ENCODE measurements at regions not wholly inside any gene's neighbourhood (a gene's known extent, or its start where the extent isn't known, plus 50 kb on each side); places are given as distances from the start of the nearest gene placed in this dataset.
"Not testable (repeated sequence)": the region's sequence is repeated elsewhere in the genome, so short reads cannot be mapped to it uniquely, and the experiment has no call there.

- Mint-ChIP-seq H3K4me3 (no peak overlapping the region), H3K27ac (no peak overlapping the region), H3K4me1 (no peaks in the 10 kb centered on the region), H3K9me3 (no peaks in the 10 kb centered on the region), H3K36me3 (no peaks in the 10 kb centered on the region), H3K27me3 (peaks cover 7% of the 10 kb centered on the region)
- DNase-seq, result no peak
These were observed 137.0 kb upstream of the ATP5MC3 start for GRCh38 chr2:175318542-175318941.

GRCh38 chr2:175317751-175318150 lies 136.2 kb upstream of the ATP5MC3 start:
- Mint-ChIP-seq H3K36me3 (no peaks in the 10 kb centered on the region), H3K27ac (no peak overlapping the region), H3K4me1 (no peaks in the 10 kb centered on the region), H3K4me3 (no peak overlapping the region), H3K9me3 (no peaks in the 10 kb centered on the region), H3K27me3 (peaks cover 9% of the 10 kb centered on the region)
- DNase-seq, result no peak

GRCh38 chr2:175312137-175312536 lies 130.6 kb upstream of the ATP5MC3 start:
- Mint-ChIP-seq H3K4me1 (peaks cover 2% of the 10 kb centered on the region), H3K4me3 (no peak overlapping the region), H3K36me3 (no peaks in the 10 kb centered on the region), H3K27me3 (peaks cover 16% of the 10 kb centered on the region), H3K9me3 (no peaks in the 10 kb centered on the region), H3K27ac (no peak overlapping the region)
- DNase-seq, result no peak

GRCh38 chr2:175310813-175311504 lies 129.4 kb upstream of the ATP5MC3 start:
- Mint-ChIP-seq H3K4me3 (no peak overlapping the region), H3K27ac (no peak overlapping the region), H3K27me3 (peaks cover 16% of the 10 kb centered on the region), H3K4me1 (peaks cover 2% of the 10 kb centered on the region), H3K36me3 (no peaks in the 10 kb centered on the region), H3K9me3 (no peaks in the 10 kb centered on the region)
- DNase-seq, result no peak

DNA sequence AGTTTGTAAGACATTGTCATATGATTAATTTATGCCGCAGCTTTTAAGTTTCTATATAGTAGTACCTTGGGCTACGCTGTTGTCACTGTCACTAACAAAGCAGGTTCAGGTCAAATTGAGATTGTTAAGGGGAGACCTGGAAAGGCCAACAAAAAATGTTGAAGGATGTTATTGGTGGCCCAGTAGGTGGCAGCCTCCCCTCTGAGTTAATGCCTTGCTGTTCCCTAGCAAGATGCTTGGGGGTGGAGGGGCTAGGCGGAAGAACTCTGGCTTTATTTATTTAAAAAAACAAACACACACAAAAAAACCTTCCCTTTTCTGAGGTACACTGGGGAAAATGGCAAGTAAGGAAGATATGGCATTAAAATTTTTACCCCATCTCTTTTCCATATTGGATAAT lies 128.3 kb upstream of the ATP5MC3 start:
- H3K36me3 Mint-ChIP-seq, result no peaks in the 10 kb centered on the region
- DNase-seq, result peak; percentile 2
- H3K4me3 Mint-ChIP-seq, result no peak overlapping the region
- peaks cover 2% of the 10 kb centered on the region for H3K4me1 Mint-ChIP-seq
- peaks cover 16% of the 10 kb centered on the region for H3K27me3 Mint-ChIP-seq
- H3K9me3 Mint-ChIP-seq, result no peaks in the 10 kb centered on the region
- no peak overlapping the region for H3K27ac Mint-ChIP-seq

DNA sequence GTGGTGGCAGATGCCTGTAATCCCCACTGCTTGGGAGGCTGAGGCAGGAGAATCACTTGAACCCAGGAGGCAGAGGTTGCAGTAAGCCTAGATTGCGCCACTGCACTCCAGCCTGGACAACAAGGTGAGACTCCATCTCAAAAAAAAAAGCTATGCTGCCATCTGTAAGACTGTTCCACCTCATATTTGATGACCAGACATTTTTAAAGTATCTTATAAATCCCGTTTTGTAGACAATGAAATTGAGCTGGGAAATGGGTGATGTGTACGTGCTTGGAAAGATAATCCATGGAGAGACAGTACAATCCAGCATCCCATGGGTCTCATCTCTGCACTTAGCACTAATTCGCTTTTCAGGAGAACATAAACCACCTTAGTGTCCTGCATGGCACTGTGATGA lies 126.5 kb upstream of the ATP5MC3 start:
- Mint-ChIP-seq H3K4me1 (peaks cover 2% of the 10 kb centered on the region), H3K9me3 (no peaks in the 10 kb centered on the region), H3K27ac (no peak overlapping the region)

GRCh38 chr2:175304541-175304940 lies 123.0 kb upstream of the ATP5MC3 start:
- no peak for DNase-seq
- Mint-ChIP-seq H3K4me3 (no peak overlapping the region), H3K4me1 (no peaks in the 10 kb centered on the region), H3K36me3 (no peaks in the 10 kb centered on the region), H3K27ac (no peak overlapping the region), H3K27me3 (peaks cover 14% of the 10 kb centered on the region), H3K9me3 (no peaks in the 10 kb centered on the region)

More for the DNA sequence above, 126.5 kb upstream of the ATP5MC3 start:
- no peaks in the 10 kb centered on the region for H3K36me3 Mint-ChIP-seq
- peaks cover 19% of the 10 kb centered on the region for H3K27me3 Mint-ChIP-seq
- H3K4me3 Mint-ChIP-seq, result no peak overlapping the region
- DNase-seq, result no peak

DNA sequence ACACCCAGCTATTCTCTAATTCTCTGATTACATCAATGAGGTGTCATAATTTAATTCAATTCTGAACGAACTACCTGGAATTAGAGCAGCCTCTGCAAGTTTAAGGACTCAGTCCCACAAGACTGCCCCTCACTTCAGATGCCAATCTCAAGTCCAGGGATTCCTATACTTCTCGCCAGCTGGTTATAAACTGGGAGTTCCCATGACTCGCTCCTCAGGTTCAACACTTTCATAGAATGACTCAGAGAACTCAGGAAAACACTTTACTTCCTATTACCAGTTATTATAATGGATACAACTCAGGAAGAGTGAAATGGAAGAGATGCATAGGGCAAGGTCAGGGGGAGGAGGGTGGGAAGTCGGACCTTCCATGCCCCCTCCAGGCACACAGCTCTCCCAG lies 112.3 kb upstream of the ATP5MC3 start:
- DNase-seq, result no peak
- Mint-ChIP-seq H3K27ac (no peak overlapping the region), H3K27me3 (peaks cover 59% of the 10 kb centered on the region), H3K36me3 (no peaks in the 10 kb centered on the region), H3K4me3 (no peak overlapping the region), H3K9me3 (peaks cover 4% of the 10 kb centered on the region), H3K4me1 (no peaks in the 10 kb centered on the region)

DNA sequence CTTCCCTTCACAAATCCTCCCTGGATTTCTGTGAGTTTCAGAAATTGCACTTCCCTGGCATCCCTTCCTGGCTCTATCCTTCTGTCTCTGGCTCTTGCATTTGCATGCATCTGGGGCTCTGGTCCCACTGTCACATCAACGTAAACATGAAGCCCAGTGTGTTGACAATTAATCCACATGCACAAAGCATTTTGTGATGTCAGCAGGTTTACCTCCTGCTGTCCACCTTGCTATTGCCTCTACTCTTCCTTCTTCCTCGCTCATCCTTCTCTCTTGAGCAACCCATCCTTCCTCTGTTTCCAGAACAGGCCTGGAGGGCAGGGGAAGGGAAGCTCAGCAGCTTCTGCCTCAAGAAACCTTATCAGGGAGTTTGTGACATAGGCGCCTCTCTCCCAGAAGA lies 111.7 kb upstream of the ATP5MC3 start:
- no peak for DNase-seq
- H3K4me3 Mint-ChIP-seq, result no peak overlapping the region
- peaks cover 4% of the 10 kb centered on the region for H3K9me3 Mint-ChIP-seq
- no peaks in the 10 kb centered on the region for H3K4me1 Mint-ChIP-seq
- H3K36me3 Mint-ChIP-seq, result no peaks in the 10 kb centered on the region
- H3K27ac Mint-ChIP-seq, result no peak overlapping the region
- H3K27me3 Mint-ChIP-seq, result peaks cover 64% of the 10 kb centered on the region

- no peak overlapping the region for H3K4me3 Mint-ChIP-seq
- H3K4me1 Mint-ChIP-seq, result peaks cover 2% of the 10 kb centered on the region
- no peaks in the 10 kb centered on the region for H3K36me3 Mint-ChIP-seq
- H3K27ac Mint-ChIP-seq, result no peak overlapping the region
- H3K27me3 Mint-ChIP-seq, result peaks cover 4% of the 10 kb centered on the region
- H3K9me3 Mint-ChIP-seq, result no peaks in the 10 kb centered on the region
- DNase-seq, result no peak
These were observed 101.4 kb upstream of the ATP5MC3 start for GRCh38 chr2:175282886-175283285.

GRCh38 chr2:175282300-175282699 lies 100.8 kb upstream of the ATP5MC3 start:
- no peaks in the 10 kb centered on the region for H3K9me3 Mint-ChIP-seq
- H3K27me3 Mint-ChIP-seq, result peaks cover 4% of the 10 kb centered on the region
- DNase-seq, result no peak
- no peak overlapping the region for H3K4me3 Mint-ChIP-seq
- no peaks in the 10 kb centered on the region for H3K36me3 Mint-ChIP-seq
- H3K27ac Mint-ChIP-seq, result no peak overlapping the region
- H3K4me1 Mint-ChIP-seq, result peaks cover 2% of the 10 kb centered on the region

GRCh38 chr2:175277772-175278171 lies 96.3 kb upstream of the ATP5MC3 start:
- Mint-ChIP-seq H3K4me1 (peaks cover 2% of the 10 kb centered on the region), H3K9me3 (no peaks in the 10 kb centered on the region), H3K4me3 (no peak overlapping the region), H3K36me3 (no peaks in the 10 kb centered on the region), H3K27ac (no peak overlapping the region), H3K27me3 (peaks cover 3% of the 10 kb centered on the region)
- no peak for DNase-seq

DNA sequence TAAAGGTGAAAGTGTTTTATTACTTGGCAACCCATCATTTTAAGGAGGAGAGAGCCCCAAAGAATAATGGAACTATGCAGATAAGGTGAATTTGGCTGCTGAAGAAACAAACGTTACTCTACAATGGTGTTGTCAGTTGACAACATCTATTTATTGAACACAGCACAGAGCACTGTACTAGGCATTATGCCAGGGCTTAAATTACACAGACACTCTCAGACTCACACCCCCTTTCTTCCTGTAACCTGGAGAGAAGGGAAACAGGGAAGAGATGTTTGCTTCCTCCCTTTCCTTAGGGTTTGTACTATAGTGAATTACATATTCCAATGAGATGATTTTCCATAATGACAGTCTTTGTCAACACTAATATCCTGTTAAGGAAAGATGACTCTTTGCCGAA lies 94.0 kb upstream of the ATP5MC3 start:
- Mint-ChIP-seq H3K4me1 (no peaks in the 10 kb centered on the region), H3K36me3 (no peaks in the 10 kb centered on the region), H3K27ac (no peak overlapping the region), H3K27me3 (peaks cover 14% of the 10 kb centered on the region), H3K4me3 (no peak overlapping the region), H3K9me3 (no peaks in the 10 kb centered on the region)
- DNase-seq, result no peak

- H3K9me3 Mint-ChIP-seq, result no peaks in the 10 kb centered on the region
These were observed 77.7 kb upstream of the ATP5MC3 start for GRCh38 chr2:175259164-175259563.

DNA sequence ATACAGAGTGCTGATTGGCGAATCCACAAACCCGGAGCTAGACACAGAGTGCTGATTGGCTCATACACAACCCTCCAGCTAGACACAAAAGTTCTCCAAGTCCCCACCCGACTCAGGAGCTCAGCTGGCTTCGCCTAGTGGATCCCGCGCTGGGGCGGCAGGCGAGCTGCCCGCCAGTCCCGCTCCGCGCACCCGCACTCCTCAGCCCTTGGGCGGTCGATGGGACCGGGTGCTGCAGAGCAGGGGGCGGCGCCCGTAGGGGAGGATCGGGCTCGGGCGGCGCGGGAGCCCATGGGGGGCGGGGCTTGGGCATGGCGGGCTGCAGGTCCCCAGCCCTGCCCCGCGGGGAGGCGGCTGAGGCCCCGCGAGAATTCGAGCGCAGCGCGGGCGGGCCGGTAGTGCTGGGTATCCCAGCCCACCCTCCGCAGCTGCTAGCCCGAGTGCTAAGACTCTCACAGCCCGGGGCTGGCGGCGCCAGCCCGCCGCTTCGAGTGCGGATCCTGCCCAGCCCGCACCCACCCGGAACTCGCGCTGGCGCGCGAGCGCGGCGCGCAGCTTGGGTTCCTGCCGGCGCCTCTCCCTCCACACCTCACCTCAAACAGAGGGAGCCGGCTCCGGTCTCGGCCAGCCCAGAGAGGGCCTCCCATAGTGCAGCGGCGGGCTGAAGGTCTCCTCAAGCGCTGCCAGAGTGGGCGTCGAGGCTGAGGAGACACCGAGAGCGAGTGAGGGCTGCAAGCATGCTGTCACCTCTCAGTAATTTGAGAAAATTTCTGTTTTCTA lies 75.5 kb upstream of the ATP5MC3 start:
- no peak overlapping the region for H3K4me3 Mint-ChIP-seq
- no peak for DNase-seq
- no peaks in the 10 kb centered on the region for H3K36me3 Mint-ChIP-seq
- H3K27me3 Mint-ChIP-seq, result peaks cover 41% of the 10 kb centered on the region
- no peaks in the 10 kb centered on the region for H3K4me1 Mint-ChIP-seq
- no peaks in the 10 kb centered on the region for H3K9me3 Mint-ChIP-seq
- H3K27ac Mint-ChIP-seq, result no peak overlapping the region

More at GRCh38 chr2:175259164-175259563, 77.7 kb upstream of the ATP5MC3 start:
- no peak overlapping the region for H3K27ac Mint-ChIP-seq
- no peak for DNase-seq
- H3K36me3 Mint-ChIP-seq, result no peaks in the 10 kb centered on the region
- peaks cover 25% of the 10 kb centered on the region for H3K27me3 Mint-ChIP-seq
- H3K4me1 Mint-ChIP-seq, result no peaks in the 10 kb centered on the region
- H3K4me3 Mint-ChIP-seq, result no peak overlapping the region

DNA sequence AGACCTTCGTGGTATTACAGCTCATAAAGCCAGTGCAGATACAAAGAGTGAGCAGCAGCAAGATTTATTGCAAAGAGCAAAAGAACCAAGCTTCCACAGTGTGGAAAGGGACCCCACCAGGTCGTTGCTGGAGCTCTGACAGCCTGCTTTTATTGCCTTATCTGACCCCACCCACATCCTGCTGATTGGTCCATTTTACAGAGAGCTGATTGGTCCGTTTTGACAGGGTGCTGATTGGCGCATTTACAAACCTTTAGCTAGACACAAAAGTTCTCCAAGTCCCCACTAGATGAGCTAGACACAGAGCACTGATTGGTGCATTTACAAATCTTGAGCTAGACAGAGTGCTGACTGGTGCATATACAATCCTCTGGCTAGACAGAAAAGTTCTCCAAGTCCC lies 74.9 kb upstream of the ATP5MC3 start:
- not testable (repeated sequence) for H3K36me3 Mint-ChIP-seq, H3K9me3 Mint-ChIP-seq, H3K4me1 Mint-ChIP-seq, DNase-seq, H3K27ac Mint-ChIP-seq, H3K4me3 Mint-ChIP-seq
- H3K27me3 Mint-ChIP-seq, result peaks cover 36% of the 10 kb centered on the region
